Daoy (cell line): ENCODE measurements at regions not wholly inside any gene's neighbourhood (a gene's known extent, or its start where the extent isn't known, plus 50 kb on each side); places are given as distances from the start of the nearest gene placed in this dataset.
A peak's percentile ranks its signal among the peaks of the same experiment; 100 is the strongest.

ENCODE experiments used
- DNase-seq: peaks from one replicate; pipeline ENCODE4 v3.0.0-alpha.2; 2015; ENCODE audit warnings: low read depth

DNA sequence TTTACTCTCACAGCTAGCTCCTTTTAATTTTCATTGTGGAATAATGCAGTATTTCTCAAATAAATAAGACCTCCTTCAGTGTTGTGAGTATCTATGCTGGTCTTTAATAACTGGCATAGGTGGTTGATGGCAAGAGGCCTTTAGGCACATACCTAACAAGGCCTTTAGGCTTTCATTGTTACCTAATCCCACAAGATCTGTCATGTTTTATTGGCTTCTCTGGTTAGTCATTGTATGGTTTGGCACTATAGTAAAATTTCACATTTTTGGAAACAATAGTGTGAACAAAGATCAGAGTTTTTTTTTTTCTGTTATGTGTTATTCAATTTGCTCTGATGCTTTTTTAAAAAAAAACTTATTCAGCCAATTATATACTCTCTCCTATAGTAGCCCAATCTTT lies 89.8 kb upstream of the NEUROD1 start:
- DNase-seq, result no peak

DNA sequence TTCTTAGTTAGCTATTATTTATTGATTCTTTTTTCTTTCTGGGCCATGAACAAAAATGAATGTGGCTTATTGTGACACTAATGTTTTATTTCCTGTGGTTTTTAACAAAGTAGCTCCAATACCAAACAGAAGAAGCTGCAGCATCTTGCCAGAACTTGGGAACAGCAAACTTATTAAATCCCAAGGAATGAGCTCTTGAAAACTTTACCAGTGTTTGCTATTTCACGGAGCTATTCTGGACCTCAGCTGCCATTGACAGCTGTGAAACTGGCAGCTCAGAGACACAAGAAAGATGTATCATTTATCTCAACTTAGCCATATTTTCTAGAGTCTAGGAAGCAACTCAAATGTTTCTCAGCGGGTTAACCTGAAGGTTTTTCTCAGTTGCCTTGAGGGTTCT lies 91.0 kb upstream of the NEUROD1 start:
- DNase-seq, result no peak

DNA sequence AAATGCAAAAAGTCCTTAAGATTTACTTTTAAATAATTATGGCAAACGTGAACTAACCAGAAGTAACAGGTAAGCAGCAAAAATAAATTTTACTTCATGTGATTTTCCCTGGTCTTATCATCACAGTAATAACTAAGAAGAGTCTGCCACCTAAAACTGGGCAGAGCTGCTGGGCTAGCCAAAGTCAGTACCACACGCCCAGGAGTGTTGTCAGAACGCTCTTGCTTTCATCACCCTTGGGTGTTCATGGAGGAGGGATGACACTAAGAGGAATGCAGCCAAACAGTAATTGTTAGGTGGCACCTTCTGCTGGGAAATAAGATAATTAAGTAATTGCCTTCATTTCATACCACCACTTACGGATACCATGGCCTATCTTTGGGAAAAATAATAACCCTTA lies 92.0 kb upstream of the NEUROD1 start:
- DNase-seq, result no peak

DNA sequence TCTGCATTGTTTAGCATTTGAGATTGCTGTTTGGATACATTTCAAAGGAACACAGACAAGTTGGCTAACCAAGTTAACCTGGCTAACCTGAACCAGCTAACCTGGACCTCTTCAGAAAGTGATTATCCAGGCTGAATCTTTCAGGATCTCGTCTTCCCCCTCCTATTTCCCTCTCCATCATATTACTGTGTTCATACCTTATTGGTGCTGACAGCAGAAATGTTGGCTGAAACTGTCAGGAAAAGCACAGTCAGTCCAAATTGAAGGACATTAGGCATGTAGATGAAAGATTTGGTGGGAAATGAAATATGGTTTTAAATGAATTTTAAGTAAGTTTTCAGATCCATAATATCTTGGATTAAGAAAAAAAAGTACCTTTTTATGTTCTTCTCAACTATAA lies 92.5 kb upstream of the NEUROD1 start:
- no peak for DNase-seq

DNA sequence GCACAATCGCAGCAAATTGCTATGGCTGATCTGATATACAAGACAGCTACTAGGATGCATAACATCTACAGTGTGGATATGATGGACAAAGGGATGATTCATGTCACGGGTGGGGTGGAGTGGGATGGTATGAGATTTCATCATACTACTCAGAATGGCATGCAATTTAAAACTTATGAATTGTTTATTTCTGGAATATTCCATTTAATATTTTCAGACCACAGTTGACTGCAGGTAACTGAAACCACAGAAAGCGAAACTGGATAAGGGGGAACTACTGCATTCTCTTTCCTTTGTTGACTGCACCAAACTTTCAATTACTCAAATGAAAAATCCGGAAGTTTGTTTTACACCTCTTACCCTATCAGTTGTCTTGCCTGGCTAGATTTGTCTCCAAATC lies 94.4 kb upstream of the NEUROD1 start:
- no peak for DNase-seq

DNA sequence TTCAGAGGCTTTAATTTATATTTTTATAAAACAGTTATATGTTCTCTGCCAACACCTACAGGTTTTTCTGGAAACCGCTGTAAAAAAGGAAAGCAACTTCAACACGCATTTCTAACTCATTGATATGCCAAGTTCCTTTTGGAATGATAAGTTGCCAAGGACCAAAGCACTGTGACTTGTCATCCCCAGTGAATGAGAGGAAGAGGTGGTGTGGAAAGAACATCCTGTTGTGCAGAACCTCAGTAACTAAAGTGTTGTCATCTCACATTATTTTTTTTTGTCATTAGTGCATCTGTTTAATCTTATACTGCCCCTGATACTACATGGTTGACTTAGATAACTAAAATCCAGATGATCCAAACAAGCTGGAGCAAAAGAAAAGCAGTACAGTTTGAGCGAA lies 96.0 kb upstream of the NEUROD1 start:
- no peak for DNase-seq

DNA sequence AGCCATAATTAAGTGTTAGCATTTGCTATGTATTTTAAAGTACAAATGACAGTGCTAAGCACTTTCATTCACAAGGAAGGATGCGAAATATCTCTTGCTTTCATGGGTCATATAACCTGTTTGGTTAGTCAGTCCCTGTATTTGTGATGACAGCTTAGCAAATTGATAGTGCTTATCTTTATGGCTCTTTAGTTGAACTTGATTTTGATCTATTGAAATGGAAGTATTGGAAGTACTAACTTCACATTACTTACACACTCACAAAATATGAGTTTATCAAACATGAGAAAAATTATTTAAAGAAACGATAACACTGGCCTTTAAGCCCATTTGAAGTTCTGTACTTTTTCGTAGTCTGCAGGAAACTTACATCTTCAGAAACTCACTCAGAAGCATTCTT lies 97.4 kb upstream of the NEUROD1 start:
- no peak for DNase-seq

DNA sequence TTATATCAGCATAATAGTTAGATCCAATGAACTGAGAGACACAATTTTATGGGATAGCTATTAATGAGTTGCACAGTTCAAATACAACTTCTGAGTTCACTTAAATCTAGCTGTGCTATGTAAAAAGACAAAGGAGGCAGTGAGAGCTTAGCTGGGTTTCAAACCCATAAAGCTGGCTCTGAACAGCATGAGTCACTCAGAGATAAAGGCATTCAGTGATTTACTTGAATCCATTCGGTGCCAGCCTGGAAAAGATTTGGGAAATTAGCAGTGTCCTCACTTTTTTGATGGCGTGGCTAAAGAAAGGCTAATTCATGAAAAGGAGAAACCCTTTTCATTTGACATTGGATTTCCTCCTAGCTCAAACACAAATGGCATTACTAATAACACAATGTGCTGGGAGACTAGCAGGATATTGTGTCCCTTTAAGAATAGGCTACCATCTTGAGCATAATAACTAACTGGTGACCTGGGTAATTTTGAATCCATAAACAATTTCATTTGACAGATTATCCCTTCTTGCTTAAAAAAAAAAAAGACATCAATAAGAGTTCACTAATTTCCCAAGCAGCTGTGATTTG lies 98.4 kb upstream of the NEUROD1 start:
- peak; percentile 54 for DNase-seq

DNA sequence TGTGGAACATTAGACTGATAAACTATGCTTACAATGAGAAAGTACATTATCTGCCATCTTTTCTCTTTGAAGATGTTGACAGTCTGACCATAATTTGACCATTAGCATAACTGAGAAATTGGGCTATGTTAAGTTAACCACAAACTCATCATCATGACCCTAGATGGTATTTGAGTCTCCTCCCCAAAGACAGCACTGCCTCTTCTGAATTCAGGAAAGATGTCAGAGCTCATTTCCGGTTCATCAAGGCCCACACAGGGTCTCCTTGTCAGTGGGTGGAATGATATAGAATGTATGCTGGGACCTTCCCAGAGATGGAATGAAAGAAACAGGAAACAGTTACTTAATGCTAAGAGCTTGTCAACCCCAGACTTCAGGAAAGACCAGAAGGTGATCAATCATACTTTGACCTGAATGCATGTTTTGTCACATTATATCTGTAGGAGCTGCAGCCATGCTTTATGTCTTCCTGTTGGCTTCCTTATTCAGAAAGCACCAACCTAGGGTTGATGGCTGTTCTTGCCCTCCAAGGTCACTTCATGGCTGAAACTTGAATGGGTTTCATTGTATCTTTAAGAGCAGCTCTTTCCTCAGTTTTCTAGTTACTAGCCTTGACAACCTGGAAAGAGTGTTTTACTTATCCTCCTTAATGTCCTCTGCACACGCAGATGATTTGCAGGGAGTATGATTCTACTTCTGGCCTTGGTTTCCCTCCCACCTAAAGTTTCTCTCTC lies 99.1 kb upstream of the NEUROD1 start:
- peak; percentile 39 for DNase-seq

DNA sequence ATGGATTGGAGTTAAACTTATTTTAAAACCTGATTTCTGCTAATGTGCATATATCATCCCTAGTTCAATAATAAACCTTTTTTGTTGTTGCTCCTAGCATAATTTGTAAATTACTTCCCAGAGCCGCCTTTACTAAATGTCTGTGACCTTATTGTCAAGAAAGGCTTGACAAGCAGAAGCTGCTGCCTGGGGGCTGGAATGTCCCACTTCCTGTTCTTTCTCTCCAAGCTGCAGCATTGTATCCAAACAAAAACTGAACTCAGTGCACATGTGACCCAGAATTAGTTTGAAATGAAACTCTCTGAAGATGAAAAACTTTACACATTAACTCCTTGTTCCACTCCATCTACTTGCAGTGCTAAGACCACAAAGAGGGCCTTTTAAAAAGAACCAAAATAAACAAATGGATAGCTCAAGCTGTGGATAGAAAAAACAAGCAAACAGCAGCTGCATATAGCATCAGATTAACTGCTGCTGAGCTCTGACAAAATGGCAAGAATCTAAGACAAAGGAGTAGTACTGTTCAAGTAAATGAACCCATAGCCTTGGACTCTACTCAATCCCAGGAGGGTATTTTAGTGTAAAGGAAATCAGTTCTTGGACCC lies 99.8 kb upstream of the NEUROD1 start:
- peak; percentile 27 for DNase-seq

DNA sequence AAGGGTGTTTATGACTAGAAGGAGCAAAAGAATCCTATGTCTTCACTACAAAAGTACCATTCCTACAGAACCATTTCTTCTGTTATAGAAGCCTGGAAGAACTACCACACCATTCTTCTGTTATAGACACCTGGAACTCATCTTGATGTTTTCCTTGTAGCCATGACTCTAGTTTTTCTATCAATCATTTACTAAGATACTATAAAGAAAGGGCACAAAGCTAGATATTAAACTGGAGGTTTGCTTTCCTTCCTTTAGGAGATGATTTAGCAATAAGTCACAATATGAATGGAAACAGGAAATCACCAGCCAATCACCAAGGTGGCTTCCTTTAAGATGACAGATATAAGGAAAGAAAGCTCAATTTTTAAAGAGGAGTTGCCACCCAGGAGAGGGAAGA lies 100.3 kb upstream of the NEUROD1 start:
- DNase-seq, result no peak

DNA sequence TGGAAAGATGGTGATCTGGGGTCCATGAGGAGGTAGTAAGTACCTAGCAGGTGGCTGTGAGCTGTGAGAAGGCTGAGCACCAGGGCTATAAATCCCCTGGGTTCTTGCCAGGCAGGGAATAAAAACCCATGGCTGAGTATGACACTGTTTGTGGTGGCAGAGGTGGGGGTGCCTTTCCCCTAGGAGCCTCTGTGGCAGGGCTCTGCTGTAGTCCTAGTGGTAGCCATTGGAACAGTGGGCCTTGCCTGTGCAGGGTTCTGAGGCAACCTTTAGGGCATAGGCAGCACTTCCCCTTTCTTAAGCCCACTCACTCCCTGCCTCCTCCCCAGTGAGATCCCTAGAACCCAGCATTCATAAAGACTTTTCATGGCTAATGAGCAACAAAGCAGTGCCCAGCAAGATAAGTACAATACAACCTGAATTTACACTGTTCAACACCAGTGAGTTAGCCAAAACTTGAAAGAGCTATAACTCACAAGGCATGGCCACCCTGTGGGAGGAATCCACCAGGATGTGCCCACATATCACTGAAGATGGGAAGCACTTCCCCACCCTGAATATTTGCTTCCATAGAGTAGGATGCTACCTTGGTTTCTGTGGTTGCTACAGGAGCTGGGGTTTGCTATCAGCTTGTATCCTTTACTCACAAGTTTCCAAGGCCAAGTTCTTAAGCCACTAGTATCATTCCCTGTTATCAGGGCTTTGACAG lies 100.9 kb upstream of the NEUROD1 start:
- DNase-seq, result no peak

DNA sequence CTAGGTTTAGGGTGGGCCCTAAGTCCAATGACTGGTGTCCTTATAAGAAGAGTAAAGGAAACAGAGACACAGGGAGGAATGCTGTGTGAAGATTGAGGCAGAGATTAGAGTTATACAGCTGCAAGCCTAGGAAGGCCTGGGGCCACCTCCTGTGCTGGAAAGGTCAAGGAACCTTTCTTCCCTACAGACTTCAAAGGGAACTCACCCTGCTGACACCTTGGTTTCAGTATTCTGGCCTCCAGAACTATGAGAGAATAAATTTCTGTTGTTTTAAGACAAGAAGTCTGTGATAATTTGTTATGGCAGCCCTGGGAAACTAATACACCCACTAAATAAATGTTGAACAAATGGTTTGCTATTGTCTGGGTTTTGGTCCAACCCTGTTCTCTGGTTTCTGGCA lies 102.3 kb upstream of the NEUROD1 start:
- DNase-seq, result no peak

DNA sequence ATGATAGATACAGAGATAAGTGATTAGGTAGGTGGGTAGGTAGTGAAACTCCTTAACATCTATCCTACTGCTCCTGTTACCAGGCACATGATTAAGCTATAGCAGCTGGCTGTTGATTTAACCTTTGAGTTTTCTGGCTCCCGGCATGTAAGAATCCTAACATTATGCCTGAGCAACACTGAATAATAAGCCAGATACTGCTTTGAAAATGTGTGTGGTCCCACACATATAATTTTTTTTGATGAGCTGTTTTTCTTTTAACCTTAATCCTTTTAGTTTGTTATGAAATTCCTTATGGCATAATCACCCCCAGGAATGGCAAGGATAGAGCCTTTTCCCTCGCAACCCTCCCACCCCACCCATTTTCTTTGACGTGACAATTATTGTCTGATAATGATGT lies 104.2 kb upstream of the NEUROD1 start:
- peak; percentile 71 for DNase-seq

DNA sequence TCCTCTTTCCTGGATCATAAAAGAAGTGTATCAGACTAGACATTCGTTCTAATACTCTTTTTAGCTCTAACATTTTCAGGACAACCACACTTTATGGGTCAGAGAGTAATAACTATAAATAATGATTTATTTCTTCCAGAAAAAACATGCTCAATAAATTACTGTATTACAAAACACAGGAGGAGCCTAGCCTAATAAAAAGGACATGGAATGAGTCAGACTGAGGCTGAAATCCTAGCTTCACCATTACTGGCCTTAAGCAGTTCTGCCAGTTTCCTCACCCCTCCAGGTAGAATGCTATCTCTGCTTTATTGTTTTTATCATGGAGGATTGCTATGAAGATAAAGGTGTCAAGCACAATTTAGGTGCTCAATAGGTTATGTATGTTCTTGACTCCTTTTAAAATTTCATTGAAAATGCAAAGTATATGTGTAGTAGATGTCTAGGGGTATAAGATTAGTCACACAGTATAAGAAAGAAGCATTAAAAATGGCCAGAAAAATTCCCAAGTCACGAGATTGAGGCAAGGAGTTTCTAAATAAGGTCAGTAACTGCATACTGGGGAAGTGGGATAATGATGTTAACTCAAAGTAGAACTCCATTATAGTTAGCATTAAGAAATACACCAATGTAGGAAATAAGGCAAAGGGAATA lies 105.5 kb upstream of the NEUROD1 start:
- DNase-seq, result peak; percentile 66

DNA sequence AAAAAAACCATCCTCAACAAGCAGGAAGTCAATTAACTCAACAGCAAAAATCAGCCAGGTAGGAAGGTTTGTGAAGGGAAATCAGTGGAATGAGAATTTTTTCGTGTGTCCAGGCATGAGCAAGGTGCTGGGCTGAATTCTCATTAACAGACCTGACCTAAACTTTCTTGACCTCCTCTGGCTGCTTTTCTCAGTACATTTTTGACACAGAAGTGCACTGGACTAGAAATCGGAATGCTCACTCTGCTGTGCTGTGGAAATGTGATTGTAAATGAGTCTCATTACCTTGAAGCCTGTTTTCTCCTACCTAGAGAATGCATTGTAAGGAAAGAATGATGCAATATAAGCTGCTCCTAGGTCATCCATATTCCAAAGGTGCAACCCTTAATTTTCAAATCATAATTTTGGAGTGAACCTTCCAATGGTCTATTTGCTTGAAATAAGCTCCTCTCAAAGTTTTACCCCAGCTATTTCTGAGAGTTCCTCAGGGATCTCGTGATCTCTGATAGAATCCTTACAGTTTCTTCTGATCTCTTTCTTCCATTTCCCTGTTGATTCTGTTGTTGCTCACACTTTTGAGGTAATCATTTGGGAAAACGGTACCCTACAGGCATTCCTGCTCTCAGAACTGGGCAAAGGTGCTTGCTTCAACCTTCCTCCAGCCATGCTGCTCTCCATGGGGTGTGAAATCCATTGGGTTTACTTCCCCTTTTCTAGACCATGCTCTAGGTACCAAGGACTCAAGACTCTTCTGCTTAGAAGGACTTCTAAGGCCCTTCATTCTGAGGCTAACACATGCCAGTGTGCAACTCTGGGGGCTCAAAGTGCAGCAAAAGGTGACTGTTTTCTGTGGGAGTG lies 104.9 kb upstream of the ITPRID2 start:
- no peak for DNase-seq

DNA sequence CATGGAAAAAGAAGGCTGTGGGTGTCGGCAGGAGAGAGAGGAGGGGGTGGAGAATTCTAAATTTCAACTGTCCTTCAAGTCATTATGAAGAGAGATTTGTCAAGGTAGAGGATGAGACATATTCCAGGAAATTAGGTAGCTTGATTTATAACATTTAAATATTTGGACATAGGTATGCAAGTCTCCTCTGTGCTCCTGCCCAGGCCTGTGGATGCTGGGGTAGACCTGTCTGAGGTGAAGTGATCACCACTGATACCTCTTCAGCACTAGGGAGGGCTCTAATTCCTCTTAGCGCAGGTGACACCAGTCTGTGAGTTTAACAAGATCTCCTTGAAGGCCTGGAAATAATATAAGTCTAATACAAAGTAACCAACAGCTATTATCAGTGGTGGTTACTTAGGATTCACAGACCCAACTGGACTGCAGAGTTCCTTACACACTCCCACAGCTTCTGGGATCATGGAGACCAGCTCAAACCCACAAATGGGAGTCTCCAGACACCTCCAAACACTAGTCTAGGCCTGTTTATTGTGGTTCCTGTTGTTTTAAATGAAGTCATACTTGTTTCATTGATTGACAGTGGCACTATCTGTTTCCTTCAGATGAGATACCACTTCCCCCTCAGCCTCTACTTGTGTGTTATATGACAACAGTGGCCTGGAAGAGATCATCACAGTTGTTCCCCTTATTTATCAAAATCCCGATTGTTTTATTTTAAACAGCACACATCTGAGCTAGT lies 104.1 kb upstream of the ITPRID2 start:
- DNase-seq, result no peak

DNA sequence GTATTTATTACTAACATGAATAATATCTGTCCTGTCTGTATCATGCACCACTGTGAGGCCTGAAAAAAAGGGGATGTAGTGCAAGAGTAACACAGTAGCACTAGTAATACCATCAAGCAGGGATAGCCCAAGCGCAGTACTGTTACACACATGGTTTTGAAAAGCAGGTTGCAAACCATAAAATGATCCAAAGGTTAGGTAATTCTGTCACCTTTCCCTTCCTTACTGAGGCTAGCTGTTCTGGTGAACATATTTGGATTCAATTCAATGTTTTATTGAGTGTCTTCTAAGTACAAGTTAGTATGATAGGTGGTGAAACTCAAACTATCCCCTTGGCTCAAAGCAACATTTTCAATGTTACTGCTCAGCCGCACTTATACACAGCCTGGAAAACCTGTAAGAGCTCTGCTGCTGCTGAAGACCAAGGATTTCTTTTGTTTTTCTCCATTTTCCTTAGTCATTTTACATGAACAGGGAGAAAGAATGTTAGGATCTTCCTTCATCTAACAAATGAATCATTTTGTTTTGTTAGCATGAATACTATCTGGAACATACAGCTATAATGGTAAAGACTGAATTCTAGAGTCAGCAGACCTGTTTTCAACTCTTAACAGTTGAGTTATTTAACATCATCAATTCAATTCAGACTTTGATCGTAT lies 102.5 kb upstream of the ITPRID2 start:
- no peak for DNase-seq

DNA sequence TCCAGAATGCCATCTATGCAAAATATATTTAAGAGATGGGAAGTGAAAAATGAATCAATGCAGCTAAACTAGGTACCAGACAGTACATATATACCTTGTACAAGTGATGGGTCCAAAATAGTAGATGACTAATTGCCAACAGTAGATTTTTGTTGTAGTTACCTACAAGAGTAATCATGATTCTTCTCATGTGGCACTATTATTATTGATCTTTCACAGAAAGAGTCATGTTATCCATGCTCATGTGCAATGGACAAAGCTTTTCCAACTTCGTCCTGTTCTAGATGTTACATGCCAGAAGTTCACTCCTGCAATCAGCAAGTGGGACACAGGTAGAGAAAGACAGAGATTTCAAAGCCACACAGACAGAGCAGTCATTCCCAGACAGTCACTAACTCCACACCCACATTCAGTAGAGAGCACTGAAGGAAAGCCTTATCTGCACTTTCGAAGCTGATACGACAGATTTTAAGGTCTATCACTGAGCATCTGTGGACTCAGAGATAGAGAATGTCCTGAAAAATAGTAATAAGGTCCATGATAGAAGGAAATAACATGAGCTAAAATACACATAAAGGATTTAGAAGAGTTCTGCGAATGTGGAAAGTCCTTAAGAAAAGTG lies 101.6 kb upstream of the ITPRID2 start:
- no peak for DNase-seq
